Activated T-cell treated with anti-CD3 and anti-CD28 coated beads for 24 hours (primary cell): ENCODE measurements at regions not wholly inside any gene's neighbourhood (a gene's known extent, or its start where the extent isn't known, plus 50 kb on each side); places are given as distances from the start of the nearest gene placed in this dataset.

ENCODE experiments used
- DNase-seq: peaks from one replicate; pipeline ENCODE4 v3.0.0-alpha.2; 2020; ENCODE audit warnings: low read depth

- DNase-seq, result no peak
Observed at GRCh38 chr10:91036807-91037411, 116.0 kb upstream of the ANKRD1 start.

DNA sequence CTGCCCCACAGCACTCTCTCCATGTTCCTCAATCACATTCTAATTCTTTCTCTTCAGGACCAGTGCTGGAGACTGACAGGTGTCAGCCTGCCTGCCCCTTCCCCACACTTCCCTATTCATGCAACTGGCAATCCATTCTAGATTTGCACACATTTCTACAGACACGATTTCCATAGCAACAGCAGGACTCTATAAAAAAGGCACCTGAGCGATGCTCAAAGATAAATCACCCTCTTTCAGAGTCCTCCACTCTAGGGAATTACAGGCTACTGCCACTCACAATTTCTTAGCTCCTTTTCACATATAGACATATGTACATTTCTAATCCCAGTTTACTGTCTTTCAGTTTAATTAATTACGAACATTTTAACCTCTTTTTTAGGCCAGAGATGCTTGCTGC is 118.1 kb upstream of the ANKRD1 start:
- DNase-seq, result no peak

DNA sequence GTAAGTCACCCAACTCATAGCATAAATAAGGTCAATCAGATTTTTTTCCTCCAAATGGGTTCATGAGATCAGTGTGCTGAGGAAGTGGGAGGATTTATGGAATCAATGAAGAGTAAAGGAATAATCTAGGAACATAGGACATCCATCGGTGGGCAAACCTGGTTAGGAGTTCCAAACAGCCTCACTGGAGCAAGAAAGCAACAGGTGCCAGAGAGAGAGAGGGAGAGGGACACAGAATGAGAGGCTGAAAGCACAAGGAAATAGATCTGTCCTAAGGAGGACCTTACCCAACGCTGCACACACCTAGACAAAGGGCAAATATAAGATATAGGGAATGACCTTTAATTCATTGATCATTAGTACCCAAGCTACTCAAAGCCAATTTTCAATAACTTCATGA is 119.5 kb upstream of the ANKRD1 start:
- DNase-seq, result no peak

- no peak for DNase-seq
Observed at GRCh38 chr10:91042069-91042468, 121.2 kb upstream of the ANKRD1 start.

GRCh38 chr10:91043173-91043910 is 122.5 kb upstream of the ANKRD1 start:
- DNase-seq, result no peak

GRCh38 chr10:91046869-91047268 is 126.0 kb upstream of the ANKRD1 start:
- no peak for DNase-seq

- no peak for DNase-seq
Observed at GRCh38 chr10:91048380-91048779, 127.5 kb upstream of the ANKRD1 start.

DNA sequence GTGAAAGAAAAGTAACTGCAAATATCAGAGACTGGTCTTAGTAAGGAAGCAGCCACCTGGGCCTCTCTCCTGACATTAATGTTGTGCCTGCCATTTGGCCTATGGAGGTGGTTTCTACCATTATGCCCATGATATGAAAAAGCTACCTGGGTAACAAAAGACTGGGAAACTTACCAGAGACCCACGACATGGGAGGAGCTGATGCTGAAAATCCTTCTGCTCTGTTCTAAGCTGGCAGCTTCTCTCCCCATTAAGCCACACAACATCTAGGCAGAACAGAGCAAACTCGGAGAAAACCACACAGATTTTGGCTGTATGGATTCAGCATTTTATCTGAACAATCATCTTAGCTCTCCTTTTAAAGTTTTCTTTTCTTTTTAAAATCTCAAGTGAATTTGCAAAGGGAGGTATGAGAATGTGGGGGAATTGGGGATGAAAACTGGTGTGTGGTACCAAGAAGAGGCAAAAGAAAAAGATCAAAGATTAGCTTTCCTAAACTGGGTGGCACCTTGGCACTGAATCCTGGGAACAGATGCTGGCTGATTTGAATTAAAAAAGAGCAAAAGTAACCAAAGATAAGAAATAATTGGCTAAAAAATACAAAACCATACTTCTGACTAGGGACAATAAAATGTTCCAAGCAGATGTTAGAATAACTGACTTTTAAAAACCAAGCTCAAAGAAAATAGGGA is 128.6 kb upstream of the ANKRD1 start:
- DNase-seq, result no peak

GRCh38 chr10:91049988-91050360 is 129.1 kb upstream of the ANKRD1 start:
- DNase-seq, result no peak

DNA sequence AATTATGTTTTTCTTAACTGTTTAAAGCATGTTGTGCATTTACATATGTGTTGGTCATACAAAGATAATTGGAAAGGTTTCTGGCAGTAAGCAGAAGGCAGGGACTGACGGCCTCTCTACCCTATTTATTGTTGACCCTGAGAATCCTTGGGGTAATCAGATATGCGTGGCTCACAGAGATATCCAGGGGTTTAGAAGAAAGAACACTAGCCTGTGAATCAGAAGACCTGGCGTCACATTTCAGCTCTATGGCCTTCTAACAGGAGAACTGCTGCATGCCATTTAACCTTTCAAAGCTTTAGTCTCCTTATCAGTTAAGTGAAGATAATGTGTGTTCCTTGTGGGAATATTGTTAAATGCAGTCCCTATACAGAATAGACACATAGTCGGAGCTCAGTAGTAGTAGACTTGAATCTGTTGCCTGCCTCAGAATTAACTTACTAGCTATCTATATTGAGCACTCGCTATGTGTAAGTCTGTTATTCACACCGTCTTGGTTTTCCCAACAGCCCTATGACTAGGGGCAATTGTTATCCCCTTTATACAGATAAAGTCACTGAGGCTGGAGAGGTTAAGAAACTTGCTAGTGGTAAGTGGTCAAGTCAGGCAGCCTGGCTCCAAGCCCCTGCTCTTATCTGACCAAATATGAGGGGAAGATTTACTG is 129.6 kb upstream of the ANKRD1 start:
- no peak for DNase-seq

GRCh38 chr10:91051829-91052228 is 130.9 kb upstream of the ANKRD1 start:
- no peak for DNase-seq

DNA sequence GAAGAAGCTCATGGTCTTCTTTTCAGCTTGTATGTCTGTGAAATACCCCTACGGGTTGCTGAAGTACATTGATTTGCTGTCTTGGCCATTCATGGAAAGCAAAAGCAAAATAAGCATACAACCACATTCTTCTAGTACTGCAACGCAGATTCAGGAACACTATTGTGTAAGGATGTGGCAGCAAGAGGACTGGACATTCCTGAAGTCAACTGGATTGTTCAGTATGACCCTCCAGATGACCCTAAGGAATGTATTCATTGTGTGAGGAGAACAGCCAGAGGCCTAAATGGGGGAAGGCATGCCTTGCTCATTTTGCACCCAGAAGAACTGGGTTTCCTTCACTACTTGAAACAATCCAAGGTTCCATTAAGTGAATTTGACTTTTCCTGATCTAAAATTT is 133.4 kb upstream of the ANKRD1 start:
- no peak for DNase-seq

DNA sequence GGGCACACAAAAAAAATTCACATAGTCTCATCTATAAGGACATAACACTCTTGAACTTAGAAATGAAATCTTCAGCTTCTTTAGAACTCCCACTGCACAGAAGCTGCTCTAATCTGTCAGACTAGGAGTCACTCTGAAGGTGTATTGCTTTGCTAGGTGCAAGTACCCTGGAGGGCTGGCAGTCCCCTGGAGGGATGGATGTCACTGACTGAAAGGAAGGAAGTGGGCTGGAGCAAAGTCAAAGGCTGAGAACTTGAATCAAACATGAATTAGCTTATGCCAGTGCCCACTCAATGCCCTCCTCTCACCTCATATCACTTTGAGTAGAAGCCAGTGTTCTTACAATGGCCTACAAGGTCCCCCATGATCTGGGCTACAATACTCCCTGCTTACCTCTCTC is 140.3 kb upstream of the ANKRD1 start:
- DNase-seq, result no peak

DNA sequence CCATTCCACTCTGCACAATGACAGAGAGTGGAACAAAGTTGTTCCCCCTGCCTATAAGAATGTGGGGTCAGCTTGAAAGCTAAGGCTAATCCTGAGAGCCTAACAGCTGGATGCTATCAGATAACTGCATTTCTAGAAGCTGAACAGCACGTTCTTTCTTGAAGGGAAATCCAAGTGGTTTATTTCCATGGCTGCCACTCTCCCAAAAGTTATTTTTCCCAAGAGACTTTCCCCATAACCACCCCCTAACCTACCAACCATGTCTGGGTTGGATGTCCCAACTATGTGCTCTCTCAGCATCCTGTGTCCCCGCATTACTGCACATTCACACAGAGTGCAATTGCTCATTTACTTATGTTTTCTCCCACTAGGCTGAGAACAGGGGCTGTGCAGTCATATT is 140.7 kb upstream of the ANKRD1 start:
- DNase-seq, result no peak

GRCh38 chr10:91062091-91062490 is 141.2 kb upstream of the ANKRD1 start:
- no peak for DNase-seq

GRCh38 chr10:91071786-91072185 is 148.7 kb upstream of the PCGF5 start:
- DNase-seq, result no peak

- DNase-seq, result no peak
Observed at GRCh38 chr10:91073286-91073979, 147.0 kb upstream of the PCGF5 start.

- no peak for DNase-seq
Observed at GRCh38 chr10:91076991-91077548, 143.4 kb upstream of the PCGF5 start.

DNA sequence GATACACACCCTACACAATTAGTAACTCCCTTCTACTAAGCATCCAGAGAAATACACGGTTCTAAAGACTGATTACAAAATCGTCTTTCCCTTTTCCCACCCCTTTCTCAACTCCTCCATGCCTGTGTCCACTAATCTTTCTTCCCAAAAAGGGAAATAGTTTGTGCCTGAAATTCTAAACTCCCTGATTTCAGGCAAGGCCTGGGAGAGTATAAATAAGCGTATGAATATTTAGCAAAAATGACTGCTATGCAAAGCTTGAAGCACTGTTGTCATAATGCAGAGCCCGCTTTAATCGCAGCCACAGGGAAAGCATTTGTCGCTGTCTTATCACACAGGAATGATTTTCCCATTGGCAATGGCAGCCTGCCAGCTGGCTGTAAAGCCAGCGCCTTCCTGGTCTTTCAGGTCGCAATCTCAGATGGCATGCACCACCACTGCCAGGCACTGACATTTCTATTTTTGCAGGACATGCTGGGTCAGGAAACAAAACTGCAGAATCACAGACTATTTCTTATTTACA is 142.9 kb upstream of the PCGF5 start:
- DNase-seq, result no peak

DNA sequence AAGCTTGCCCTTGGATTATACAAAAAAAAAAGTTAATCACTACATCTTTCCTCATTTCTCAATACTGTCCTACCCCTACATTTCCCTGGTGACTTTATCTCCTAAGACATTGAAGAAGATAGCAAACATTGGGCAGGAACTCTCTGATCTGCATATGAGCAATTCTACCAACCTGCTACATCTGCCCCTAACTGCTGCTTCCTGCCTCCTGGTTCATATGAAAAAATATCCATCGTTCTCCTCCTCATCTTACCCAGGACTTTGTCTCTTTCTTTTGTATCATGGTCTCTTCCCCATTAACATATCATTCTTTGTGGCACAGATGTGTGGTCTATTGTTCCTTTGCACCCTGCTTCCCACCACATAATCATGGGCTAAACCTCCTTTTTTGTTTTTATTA is 139.7 kb upstream of the PCGF5 start:
- DNase-seq, result no peak

DNA sequence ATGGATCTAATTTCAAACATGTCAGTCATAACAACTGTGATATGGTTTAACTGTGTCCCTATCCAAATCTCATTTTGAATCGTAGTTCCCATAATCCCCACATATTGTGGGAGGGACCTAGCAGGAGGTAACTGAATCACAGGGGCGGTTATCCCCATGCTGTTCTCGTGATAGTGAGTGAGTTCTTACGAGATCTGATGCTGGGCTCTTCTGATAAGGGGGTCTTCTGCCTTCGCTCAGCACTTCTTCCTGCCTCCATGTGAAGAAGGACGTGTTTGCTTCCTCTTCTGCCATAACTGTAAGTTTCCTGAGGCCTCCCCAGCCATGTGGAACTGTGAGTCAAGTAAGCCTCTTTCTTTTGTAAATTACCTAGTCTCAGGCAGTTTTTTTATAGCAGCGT is 138.0 kb upstream of the PCGF5 start:
- DNase-seq, result no peak
